Breast epithelium (tissue), 4 donors: ENCODE measurements at regions not wholly inside any gene's neighbourhood (a gene's known extent, or its start where the extent isn't known, plus 50 kb on each side); places are given as distances from the start of the nearest gene placed in this dataset.
"Not testable (repeated sequence)": the region's sequence is repeated elsewhere in the genome, so short reads cannot be mapped to it uniquely, and the experiment has no call there.

Experiments used
- DNase-seq, 2 donors: peaks; one replicate each; pipeline ENCODE4 v3.0.0-alpha.2; 2019; ENCODE audit warnings: low spot score in 2 of 2
- H3K27ac ChIP-seq, 2 donors: fragments of 200-600 bp; sonication (generic) in 1 of 2; one replicate each; pipeline ENCODE4 v1.5.1; 2016 to 2019; ENCODE audit warnings: mild to moderate bottlenecking in 1 of 2
- H3K27me3 ChIP-seq, 2 donors: fragments of 200-600 bp; sonication (generic) in 1 of 2; one replicate each; pipeline versions ENCODE4 v1.5.1 to v1.6.0; 2017 to 2019; ENCODE audit warnings: control low read depth in 1 of 2, mild to moderate bottlenecking in 1 of 2
- H3K36me3 ChIP-seq: fragments of 200-600 bp; one replicate; pipeline ENCODE4 v1.5.1; 2019
- H3K4me1 ChIP-seq, 2 donors: fragments of 200-600 bp; sonication (generic); one replicate each; pipeline ENCODE4 v1.5.1; 2016 to 2019; ENCODE audit warnings: control low read depth in 1 of 2
- H3K4me3 ChIP-seq, 3 donors: fragments of 200-600 bp; sonication (generic); 1 replicate in 2 of 3; 2 replicates in 1 of 3; pipeline ENCODE4 v1.5.1; 2016 to 2019; ENCODE audit warnings: mild to moderate bottlenecking in 3 of 3, moderate library complexity in 2 of 3
- H3K9me3 ChIP-seq, 2 donors: fragments of 200-600 bp; sonication (generic) in 1 of 2; one replicate each; pipeline ENCODE4 v1.5.1; 2016 to 2019; ENCODE audit warnings: control low read depth in 1 of 2
- CTCF ChIP-seq, 3 donors: fragments of 450-650 bp; IDR thresholded peaks; one replicate each; pipeline ENCODE4 v1.5.1; 2016 to 2017; ENCODE audit warnings: antibody characterized with exemption in 3 of 3, mild to moderate bottlenecking in 3 of 3, moderate library complexity in 3 of 3
- POLR2A ChIP-seq: fragments of 450-650 bp; IDR thresholded peaks from one replicate; pipeline ENCODE4 v1.6.1; 2016; ENCODE audit warnings: antibody characterized with exemption, mild to moderate bottlenecking, moderate library complexity
- POLR2AphosphoS5 ChIP-seq, 3 donors: sonication (generic); formaldehyde crosslinking; IDR thresholded peaks; one replicate each; pipeline ENCODE4 v1.6.1; 2017; ENCODE audit warnings: antibody characterized with exemption in 3 of 3
- intact Hi-C: fragments of 100-400 bp; cut with DNase I; formaldehyde crosslinking; loops from one replicate; pipeline ENCODE4 v1.15.1; 2023; ENCODE audit warnings: low total_unique reads

- no peaks in the 10 kb centered on the region for H3K27me3 ChIP-seq
Measured at GRCh38 chr14:105737504-105738246, 211.3 kb downstream of the TMEM121 start.

GRCh38 chr14:105738638-105739037 lies 212.3 kb downstream of the TMEM121 start:
- Histone ChIP-seq H3K4me1 (no peaks in the 10 kb centered on the region), H3K4me3 (no peak overlapping the region), H3K27me3 (no peaks in the 10 kb centered on the region), H3K9me3 (no peaks in the 10 kb centered on the region), H3K36me3 (no peaks in the 10 kb centered on the region), H3K27ac (no peak overlapping the region)
- intact Hi-C loops, result no loop called here
- TF ChIP-seq POLR2A, result no peak
- no peak for TF ChIP-seq CTCF (IDR thresholded peaks at IDR 0.05)
- TF ChIP-seq POLR2AphosphoS5 (IDR thresholded peaks at IDR 0.05), result no peak
- DNase-seq, result no peak

More at GRCh38 chr14:105737504-105738246, 211.3 kb downstream of the TMEM121 start:
- H3K4me3 ChIP-seq, result no peak overlapping the region
- H3K4me1 ChIP-seq, result no peaks in the 10 kb centered on the region
- TF ChIP-seq CTCF (IDR thresholded peaks at IDR 0.05) (no peak), POLR2A (no peak), POLR2AphosphoS5 (IDR thresholded peaks at IDR 0.05) (no peak)
- H3K9me3 ChIP-seq, result no peaks in the 10 kb centered on the region
- H3K27ac ChIP-seq, result no peak overlapping the region
- no peak for DNase-seq
- intact Hi-C loops, result no loop called here
- H3K36me3 ChIP-seq, result no peaks in the 10 kb centered on the region

DNA sequence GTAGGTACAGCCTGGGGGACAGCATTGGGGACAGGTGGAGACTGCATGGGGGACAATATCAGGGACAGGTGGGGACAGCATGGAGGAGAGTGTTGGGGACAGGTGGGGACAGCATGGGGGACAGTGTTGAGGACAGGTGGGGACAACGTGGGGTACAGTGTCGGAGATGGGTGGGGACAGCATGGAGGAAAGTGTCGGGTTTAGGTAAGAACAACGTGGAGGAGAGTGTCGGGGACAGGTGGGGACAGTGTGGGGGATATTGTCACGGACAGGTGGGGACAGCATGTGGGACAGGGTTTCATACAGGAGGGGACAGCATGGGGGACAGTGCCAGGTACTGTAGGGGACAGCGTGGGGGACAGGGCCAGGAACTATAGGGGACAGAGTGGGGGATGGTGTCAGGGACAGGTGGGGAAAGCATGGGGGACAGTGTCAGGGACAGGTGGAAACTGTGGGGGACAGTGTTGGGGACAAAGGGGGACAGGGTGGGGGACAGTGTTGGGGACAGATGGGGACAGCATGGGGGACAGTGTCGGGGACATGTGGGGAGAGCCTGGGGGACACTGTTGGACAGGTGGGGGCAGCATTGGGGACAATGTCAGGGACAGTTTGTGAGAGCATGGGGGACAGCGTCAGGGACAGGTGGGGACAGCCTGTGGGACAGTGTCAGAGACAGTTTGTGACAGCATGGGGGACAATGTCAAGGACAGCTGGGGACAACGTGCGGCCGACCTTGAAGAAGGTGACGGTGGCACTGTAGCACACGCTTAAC lies 213.1 kb downstream of the TMEM121 start:
- intact Hi-C loops, result no loop called here
- Histone ChIP-seq H3K27ac (no peak overlapping the region), H3K27me3 (no peaks in the 10 kb centered on the region), H3K4me3 (no peak overlapping the region), H3K9me3 (no peaks in the 10 kb centered on the region), H3K36me3 (no peaks in the 10 kb centered on the region), H3K4me1 (no peaks in the 10 kb centered on the region)
- DNase-seq, result no peak
- TF ChIP-seq POLR2A (no peak), CTCF (IDR thresholded peaks at IDR 0.05) (no peak), POLR2AphosphoS5 (IDR thresholded peaks at IDR 0.05) (no peak)

DNA sequence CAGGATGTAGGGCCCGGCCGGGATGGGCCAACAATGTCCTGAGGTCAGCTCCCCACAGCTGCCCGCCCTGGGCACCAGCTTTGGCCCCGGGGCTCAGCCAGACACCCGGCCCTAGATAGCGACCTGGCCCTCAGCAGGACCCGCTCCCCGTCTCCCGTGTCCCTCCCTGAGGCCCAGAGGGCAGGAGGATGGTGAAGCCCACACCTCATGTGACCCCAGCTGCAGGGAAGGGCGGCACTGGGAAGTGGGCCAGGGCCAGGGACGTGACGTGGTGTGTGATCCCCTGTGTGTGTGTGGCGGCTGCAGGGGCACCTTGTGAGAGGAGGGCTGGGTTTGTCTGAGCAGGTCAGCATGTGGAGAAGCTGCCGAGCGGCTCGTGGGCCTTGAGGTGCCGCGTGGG lies 213.9 kb downstream of the TMEM121 start:
- H3K4me1 ChIP-seq, H3K9me3 ChIP-seq, H3K36me3 ChIP-seq, H3K27me3 ChIP-seq, H3K4me3 ChIP-seq, DNase-seq, intact Hi-C loops, H3K27ac ChIP-seq: not testable (repeated sequence)

GRCh38 chr14:105740961-105741360 lies 214.6 kb downstream of the TMEM121 start:
- H3K27ac ChIP-seq, H3K4me1 ChIP-seq, DNase-seq, H3K4me3 ChIP-seq, H3K9me3 ChIP-seq, H3K36me3 ChIP-seq, H3K27me3 ChIP-seq, intact Hi-C loops: not testable (repeated sequence)

- H3K4me1 ChIP-seq, H3K9me3 ChIP-seq, H3K27ac ChIP-seq, DNase-seq, H3K27me3 ChIP-seq, H3K4me3 ChIP-seq, intact Hi-C loops, H3K36me3 ChIP-seq: not testable (repeated sequence)
Measured at GRCh38 chr14:105741707-105742530, 215.5 kb downstream of the TMEM121 start.
